ENCODE measurements at regions not wholly inside any gene's neighbourhood (a gene's known extent, or its start where the extent isn't known, plus 50 kb on each side); places are given as distances from the start of the nearest gene placed in this dataset.
"Not testable (repeated sequence)": the region's sequence is repeated elsewhere in the genome, so short reads cannot be mapped to it uniquely, and the experiment has no call there.

GRCh38 chrY:21034151-21035061 is 278.5 kb downstream of the RPS4Y2 start:
- DNase-seq, result no peak

GRCh38 chrY:21037398-21037797 is 281.5 kb downstream of the RPS4Y2 start:
- not testable (repeated sequence) for DNase-seq

- DNase-seq, result no peak
These were observed 283.9 kb downstream of the RPS4Y2 start for GRCh38 chrY:21039811-21040210.

GRCh38 chrY:21040711-21041110 is 284.8 kb downstream of the RPS4Y2 start:
- not testable (repeated sequence) for DNase-seq

GRCh38 chrY:21073079-21073478 is 317.2 kb downstream of the RPS4Y2 start:
- DNase-seq, result no peak

- no peak for DNase-seq
These were observed 317.8 kb downstream of the RPS4Y2 start for GRCh38 chrY:21073641-21074260.

- DNase-seq, result no peak
These were observed 319.8 kb downstream of the RPS4Y2 start for GRCh38 chrY:21075658-21076057.

GRCh38 chrY:21079670-21080069 is 323.8 kb downstream of the RPS4Y2 start:
- no peak for DNase-seq

GRCh38 chrY:21081640-21082611 is 326.0 kb downstream of the RPS4Y2 start:
- no peak for DNase-seq

GRCh38 chrY:21082639-21083038 is 326.7 kb downstream of the RPS4Y2 start:
- no peak for DNase-seq

- DNase-seq, result no peak
These were observed 336.0 kb downstream of the RPS4Y2 start for GRCh38 chrY:21091909-21092308.

GRCh38 chrY:21102507-21102906 is 346.6 kb downstream of the RPS4Y2 start:
- no peak for DNase-seq

- DNase-seq, result no peak
These were observed 348.0 kb downstream of the RPS4Y2 start for GRCh38 chrY:21103885-21104284.

- DNase-seq, result no peak
These were observed 349.6 kb downstream of the RPS4Y2 start for GRCh38 chrY:21105529-21105928.

- no peak for DNase-seq
These were observed 355.4 kb downstream of the RPS4Y2 start for GRCh38 chrY:21111313-21111712.

- no peak for DNase-seq
These were observed 365.2 kb downstream of the RPS4Y2 start for GRCh38 chrY:21121065-21121464.

GRCh38 chrY:21135591-21135990 is 375.5 kb upstream of the RBMY1B start:
- no peak for DNase-seq

GRCh38 chrY:21138056-21138758 is 372.9 kb upstream of the RBMY1B start:
- no peak for DNase-seq

GRCh38 chrY:21146331-21146730 is 364.8 kb upstream of the RBMY1B start:
- no peak for DNase-seq

- no peak for DNase-seq
These were observed 361.2 kb upstream of the RBMY1B start for GRCh38 chrY:21149971-21150370.

GRCh38 chrY:21169821-21170220 is 341.3 kb upstream of the RBMY1B start:
- no peak for DNase-seq

GRCh38 chrY:21174697-21175463 is 336.3 kb upstream of the RBMY1B start:
- DNase-seq, result no peak

All from activated effector memory CD4-positive, alpha-beta T cell treated with anti-CD3 and anti-CD28 coated beads, Interleukin-2, amount 50 U/mL, for 16 hours (primary cell).